Activated CD8-positive, alpha-beta memory T cell treated with anti-CD3 and anti-CD28 coated beads for 36 hours (primary cell): ENCODE measurements at regions not wholly inside any gene's neighbourhood (a gene's known extent, or its start where the extent isn't known, plus 50 kb on each side); places are given as distances from the start of the nearest gene placed in this dataset.
"Not testable (repeated sequence)": the region's sequence is repeated elsewhere in the genome, so short reads cannot be mapped to it uniquely, and the experiment has no call there.

Experiments
- CTCF ChIA-PET: fragments of 350-600 bp; sonication (Branson Sonifier 250); formaldehyde crosslinking; loops from one replicate; lab custom pipeline; 2021; ENCODE audit warnings: antibody characterized with exemption; lab: Charles Lee
- POLR2A ChIA-PET: fragments of 350-600 bp; sonication (Branson Sonifier 250); formaldehyde crosslinking; loops from one replicate; lab custom pipeline; 2021; ENCODE audit warnings: antibody characterized with exemption; lab: Charles Lee

GRCh38 chr13:30520571-30520970 lies 54.8 kb upstream of the HMGB1 start:
- ChIA-PET CTCF (no interaction called here), POLR2A (no interaction called here)

- CTCF ChIA-PET: no interaction called here
- POLR2A ChIA-PET: no interaction called here
These were observed 57.5 kb upstream of the HMGB1 start for GRCh38 chr13:30523211-30523610.

GRCh38 chr13:30523817-30524216 lies 58.1 kb upstream of the HMGB1 start:
- CTCF ChIA-PET: not testable (repeated sequence)
- POLR2A ChIA-PET: interaction anchor here (0.6 kb wide), 1 partner anchor 215 kb away, joined by 6 read pairs; no protein-coding TSS in a partner anchor

GRCh38 chr13:30525212-30525611 lies 59.5 kb upstream of the HMGB1 start:
- POLR2A ChIA-PET, CTCF ChIA-PET: not testable (repeated sequence)

- ChIA-PET POLR2A (no interaction called here), CTCF (no interaction called here)
These were observed 61.1 kb upstream of the HMGB1 start for GRCh38 chr13:30526612-30527495.

GRCh38 chr13:30529085-30529834 lies 63.5 kb upstream of the HMGB1 start:
- POLR2A ChIA-PET: no interaction called here
- CTCF ChIA-PET: no interaction called here

GRCh38 chr13:30535046-30535445 lies 69.3 kb upstream of the HMGB1 start:
- ChIA-PET POLR2A (no interaction called here), CTCF (no interaction called here)

- CTCF ChIA-PET: no interaction called here
These were observed 72.4 kb upstream of the USPL1 start for GRCh38 chr13:30545320-30545719.

GRCh38 chr13:30548046-30548445 lies 69.7 kb upstream of the USPL1 start:
- POLR2A ChIA-PET, CTCF ChIA-PET: not testable (repeated sequence)

More at GRCh38 chr13:30545320-30545719, 72.4 kb upstream of the USPL1 start:
- POLR2A ChIA-PET: no interaction called here

GRCh38 chr13:30551189-30551588 lies 66.5 kb upstream of the USPL1 start:
- ChIA-PET POLR2A (no interaction called here), CTCF (interaction anchor here (1.1 kb wide), 1 partner anchor 17 kb away, joined by 3 read pairs; no protein-coding TSS in a partner anchor)

GRCh38 chr13:30552567-30552966 lies 65.2 kb upstream of the USPL1 start:
- POLR2A ChIA-PET: no interaction called here
- CTCF ChIA-PET: interaction anchor here (1.1 kb wide), 1 partner anchor 15 kb away, joined by 3 read pairs; no protein-coding TSS in a partner anchor

- POLR2A ChIA-PET: no interaction called here
- CTCF ChIA-PET: no interaction called here
These were observed 58.4 kb upstream of the USPL1 start for GRCh38 chr13:30559274-30559673.

GRCh38 chr13:30560212-30560611 lies 57.5 kb upstream of the USPL1 start:
- CTCF ChIA-PET: no interaction called here

GRCh38 chr13:30561511-30561910 lies 56.2 kb upstream of the USPL1 start:
- ChIA-PET POLR2A (no interaction called here), CTCF (no interaction called here)

More at GRCh38 chr13:30560212-30560611, 57.5 kb upstream of the USPL1 start:
- POLR2A ChIA-PET: no interaction called here

- POLR2A ChIA-PET: no interaction called here
- CTCF ChIA-PET: no interaction called here
These were observed 53.2 kb upstream of the USPL1 start for GRCh38 chr13:30564489-30564888.

- CTCF ChIA-PET: no interaction called here
- POLR2A ChIA-PET: no interaction called here
These were observed 52.1 kb upstream of the USPL1 start for GRCh38 chr13:30565658-30566057.

GRCh38 chr13:30567072-30567471 lies 50.6 kb upstream of the USPL1 start:
- ChIA-PET POLR2A (no interaction called here), CTCF (no interaction called here)
